ENCODE measurements at regions not wholly inside any gene's neighbourhood (a gene's known extent, or its start where the extent isn't known, plus 50 kb on each side); places are given as distances from the start of the nearest gene placed in this dataset.

- H3K36me3 Mint-ChIP-seq, result no peaks in the 10 kb centered on the region
- H3K4me1 Mint-ChIP-seq (ENCODE audit: unreplicated experiment), result no peaks in the 10 kb centered on the region
- no peak for TF ChIP-seq CTCF (conservative IDR thresholded peaks at IDR 0.05)
- H3K4me3 Mint-ChIP-seq, result no peak overlapping the region
- DNase-seq (ENCODE audit: extremely low spot score, unreplicated experiment), result no peak
- H3K27me3 Mint-ChIP-seq, result no peaks in the 10 kb centered on the region
- H3K27ac Mint-ChIP-seq, result no peak overlapping the region
- peaks cover 12% of the 10 kb centered on the region for H3K9me3 Mint-ChIP-seq
Measured at GRCh38 chr3:118597184-118597583, 437.5 kb downstream of the IGSF11 start.

GRCh38 chr3:118607915-118608820, 426.5 kb downstream of the IGSF11 start:
- H3K27me3 Mint-ChIP-seq, result no peaks in the 10 kb centered on the region
- H3K36me3 Mint-ChIP-seq, result no peaks in the 10 kb centered on the region

GRCh38 chr3:118618247-118619040, 416.2 kb downstream of the IGSF11 start:
- no peaks in the 10 kb centered on the region for H3K4me1 Mint-ChIP-seq (ENCODE audit: unreplicated experiment)
- no peak overlapping the region for H3K4me3 Mint-ChIP-seq
- H3K36me3 Mint-ChIP-seq, result no peaks in the 10 kb centered on the region
- no peak for DNase-seq (ENCODE audit: extremely low spot score, unreplicated experiment)
- TF ChIP-seq CTCF (conservative IDR thresholded peaks at IDR 0.05), result no peak
- peaks cover 6% of the 10 kb centered on the region for H3K27me3 Mint-ChIP-seq
- H3K27ac Mint-ChIP-seq, result no peak overlapping the region
- H3K9me3 Mint-ChIP-seq, result no peaks in the 10 kb centered on the region

More at GRCh38 chr3:118607915-118608820, 426.5 kb downstream of the IGSF11 start:
- Mint-ChIP-seq H3K9me3 (no peaks in the 10 kb centered on the region), H3K4me1 (ENCODE audit: unreplicated experiment) (no peaks in the 10 kb centered on the region), H3K27ac (no peak overlapping the region), H3K4me3 (no peak overlapping the region)
- TF ChIP-seq CTCF (conservative IDR thresholded peaks at IDR 0.05), result no peak
- DNase-seq (ENCODE audit: extremely low spot score, unreplicated experiment), result no peak

GRCh38 chr3:118626453-118626852, 408.2 kb downstream of the IGSF11 start:
- Mint-ChIP-seq H3K9me3 (peaks cover 1% of the 10 kb centered on the region), H3K4me1 (ENCODE audit: unreplicated experiment) (peaks cover 9% of the 10 kb centered on the region), H3K36me3 (no peaks in the 10 kb centered on the region), H3K27ac (no peak overlapping the region), H3K27me3 (peaks cover 2% of the 10 kb centered on the region), H3K4me3 (no peak overlapping the region)
- no peak for DNase-seq (ENCODE audit: extremely low spot score, unreplicated experiment)
- TF ChIP-seq CTCF (conservative IDR thresholded peaks at IDR 0.05), result no peak

- no peaks in the 10 kb centered on the region for H3K36me3 Mint-ChIP-seq
- H3K27me3 Mint-ChIP-seq, result peaks cover 2% of the 10 kb centered on the region
- H3K4me1 Mint-ChIP-seq (ENCODE audit: unreplicated experiment), result peaks cover 9% of the 10 kb centered on the region
- H3K27ac Mint-ChIP-seq, result no peak overlapping the region
- peak; percentile 77 for DNase-seq (ENCODE audit: extremely low spot score, unreplicated experiment)
- peak overlapping the region; percentile 29 for H3K4me3 Mint-ChIP-seq
- peak; percentile 90 for TF ChIP-seq CTCF (conservative IDR thresholded peaks at IDR 0.05)
- peaks cover 4% of the 10 kb centered on the region for H3K9me3 Mint-ChIP-seq
Measured at GRCh38 chr3:118628704-118629341, 405.8 kb downstream of the IGSF11 start.

Data from type B pancreatic cell (in vitro differentiated cells).